GM13976 (cell line): ENCODE measurements at regions not wholly inside any gene's neighbourhood (a gene's known extent, or its start where the extent isn't known, plus 50 kb on each side); places are given as distances from the start of the nearest gene placed in this dataset.

Experiments used
- DNase-seq: peaks from one replicate; pipeline ENCODE4 v3.0.0; 2012; ENCODE audit warnings: low spot score
- CTCF ChIP-seq: IDR thresholded peaks from 2 replicates; pipeline ENCODE4 v1.5.1; 2012; ENCODE audit warnings: borderline replicate concordance, mild to moderate bottlenecking; ENCODE audit not compliant: insufficient read depth; ENCODE audit errors: extremely low read depth, missing control alignments, control extremely low read depth
- in situ Hi-C: fragments of 300-500 bp; cut with MboI; formaldehyde crosslinking; loops from one replicate; pipeline ENCODE4 v1.12.0; 2022; ENCODE audit warnings: low sequenced_read_pairs, mixed read lengths, inconsistent platforms; ENCODE audit not compliant: unreplicated experiment

GRCh38 chrX:30939928-30940327 is 50.9 kb upstream of the TAB3 start:
- DNase-seq = no peak
- in situ Hi-C loops = no loop called here
- TF ChIP-seq CTCF = no peak
